Left renal pelvis (tissue), 4 donors: ENCODE measurements at regions not wholly inside any gene's neighbourhood (a gene's known extent, or its start where the extent isn't known, plus 50 kb on each side); places are given as distances from the start of the nearest gene placed in this dataset.
A peak's percentile ranks its signal among the peaks of the same experiment; 100 is the strongest.

ENCODE experiments used
- DNase-seq, 4 donors: peaks; one replicate each; pipeline ENCODE4 v3.0.0-alpha.2; 2013; ENCODE audit warnings: low read depth in 4 of 4, low spot score in 3 of 4

- no peak for DNase-seq
Observed at GRCh38 chr3:21801631-21802030, 50.6 kb upstream of the ZNF385D start.

DNA sequence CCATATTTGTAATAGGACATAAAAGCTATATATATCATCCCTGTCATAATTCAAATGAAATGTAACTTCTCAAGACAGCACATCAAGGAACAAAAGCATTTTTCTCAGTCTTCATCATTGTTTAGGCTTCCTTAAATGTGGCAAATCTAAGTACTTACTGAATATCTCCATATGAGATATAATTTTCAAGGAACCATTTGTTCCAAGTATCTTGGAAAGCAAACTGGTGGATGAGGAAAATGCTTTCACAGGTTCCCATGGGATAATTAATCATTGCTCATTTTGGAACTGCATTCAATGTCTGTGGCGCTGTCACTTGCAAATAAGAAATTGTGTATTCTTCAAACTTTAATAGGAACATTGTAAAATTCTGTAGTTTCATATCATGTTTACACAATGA, 52.6 kb upstream of the ZNF385D start:
- no peak for DNase-seq

GRCh38 chr3:21804330-21804729, 53.3 kb upstream of the ZNF385D start:
- DNase-seq = no peak

- DNase-seq = no peak
Observed at GRCh38 chr3:21806733-21807132, 55.7 kb upstream of the ZNF385D start.

DNA sequence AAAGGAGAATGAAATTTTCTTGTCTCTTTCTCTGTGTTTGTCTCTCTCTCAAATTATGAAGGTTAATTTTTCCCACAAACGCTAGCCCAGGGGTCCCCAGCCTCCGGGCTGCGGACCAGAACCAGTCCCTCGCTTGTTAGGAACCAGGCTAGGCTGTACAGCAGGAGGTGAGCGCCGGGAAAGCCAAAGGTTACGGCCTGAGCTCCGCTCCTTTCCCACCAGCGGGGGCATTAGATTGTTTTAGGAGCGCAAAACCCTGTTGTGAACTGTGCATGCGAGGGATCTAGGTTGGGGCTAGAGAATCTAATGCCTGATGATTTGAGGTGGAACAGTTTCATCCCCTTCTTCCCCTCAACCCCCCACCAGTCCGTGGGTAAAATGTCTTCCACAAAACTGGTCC, 74.7 kb upstream of the ZNF385D start:
- DNase-seq = no peak

DNA sequence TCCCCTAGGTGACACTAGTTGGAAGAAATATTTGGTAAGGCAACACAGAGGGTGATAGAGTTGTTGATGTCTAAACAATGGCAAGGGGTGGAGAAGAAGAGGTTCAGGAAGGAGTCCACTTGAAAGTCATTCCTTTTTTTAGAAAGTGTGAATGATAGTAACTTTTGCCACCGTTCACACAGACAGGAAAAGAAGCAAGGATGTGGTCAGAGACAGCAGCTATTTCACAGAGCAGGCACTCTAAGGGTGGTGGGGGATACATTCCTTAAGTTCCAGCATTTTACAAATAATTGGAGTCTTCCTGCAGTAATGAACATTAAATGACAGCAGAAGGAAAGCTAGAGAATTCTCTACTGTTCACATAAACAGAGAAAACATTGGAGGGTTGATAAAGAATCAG, 75.4 kb upstream of the ZNF385D start:
- DNase-seq = no peak

DNA sequence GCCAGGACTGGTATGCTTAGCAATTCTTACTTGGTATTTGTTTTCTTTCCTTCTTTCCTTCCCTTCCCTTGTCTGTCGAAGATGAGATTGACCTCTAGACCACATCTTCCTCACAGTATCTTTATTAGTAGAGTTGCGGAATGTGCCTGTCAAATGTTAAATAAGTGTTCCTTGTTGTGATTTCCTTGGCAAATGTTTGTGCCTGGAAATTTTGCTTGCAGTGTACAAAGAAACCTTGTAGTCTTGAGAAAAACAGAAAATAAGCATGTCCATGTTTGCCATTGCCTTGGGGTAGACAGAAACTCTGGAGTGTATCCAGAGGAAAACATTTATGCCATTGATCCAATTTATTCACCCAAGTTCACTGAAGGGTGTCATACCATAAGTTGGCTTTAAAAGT, 79.5 kb upstream of the ZNF385D start:
- DNase-seq = no peak

DNA sequence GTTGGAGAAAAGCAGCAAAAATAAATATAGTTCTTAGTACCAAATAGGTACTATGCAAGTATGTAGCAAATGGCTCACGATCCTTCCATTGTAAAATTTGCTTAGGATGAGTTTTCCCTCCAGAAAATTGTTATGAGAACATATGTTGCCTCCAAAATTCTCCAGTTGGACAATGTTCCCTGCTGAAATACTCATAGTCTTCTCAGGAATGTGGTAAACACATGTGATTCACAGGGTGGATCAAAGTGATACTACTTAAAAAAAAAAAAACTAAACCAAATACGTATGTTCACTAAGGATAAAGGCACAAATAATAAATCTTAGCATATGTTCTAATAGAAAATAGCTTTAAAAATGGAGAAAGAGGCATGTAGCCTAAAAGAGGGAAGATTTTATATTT, 84.3 kb upstream of the ZNF385D start:
- DNase-seq = no peak

DNA sequence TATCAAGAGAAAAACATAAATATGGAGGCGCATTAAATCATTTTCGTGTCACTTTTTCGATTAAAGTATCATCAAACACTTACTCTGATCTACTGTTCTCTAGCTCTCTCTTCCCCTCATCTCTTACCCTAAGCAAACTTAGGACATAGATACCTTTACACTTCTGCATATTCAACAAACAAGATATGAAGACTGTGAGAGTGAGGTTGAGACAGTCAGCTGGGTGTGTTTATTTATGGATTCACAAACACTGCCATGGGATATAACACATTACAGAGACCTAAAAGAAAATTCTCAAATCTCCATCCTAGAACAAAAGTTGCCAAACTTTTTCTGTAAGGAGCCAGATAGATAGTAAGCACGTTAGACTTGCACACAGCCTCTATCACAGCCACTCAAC, 85.2 kb upstream of the ZNF385D start:
- DNase-seq = no peak

DNA sequence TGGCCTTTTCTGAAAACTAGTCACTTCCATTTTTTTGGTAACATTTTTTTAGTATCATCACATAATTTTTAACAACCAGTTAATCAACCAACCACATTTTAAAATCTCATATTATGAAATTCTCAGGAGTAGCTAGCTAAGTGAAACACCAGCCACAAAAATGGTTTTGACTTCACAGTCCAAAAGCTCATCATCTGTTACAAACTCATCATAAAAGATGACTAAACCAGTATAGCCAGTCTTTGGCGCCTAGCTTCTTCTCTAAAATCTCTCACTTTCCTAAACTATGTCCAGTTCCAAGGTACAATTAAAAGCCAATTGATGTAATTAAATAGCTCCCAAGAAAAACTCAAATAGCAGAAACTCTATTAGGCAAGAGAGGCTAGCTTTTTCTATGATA, 88.2 kb upstream of the ZNF385D start:
- no peak for DNase-seq

DNA sequence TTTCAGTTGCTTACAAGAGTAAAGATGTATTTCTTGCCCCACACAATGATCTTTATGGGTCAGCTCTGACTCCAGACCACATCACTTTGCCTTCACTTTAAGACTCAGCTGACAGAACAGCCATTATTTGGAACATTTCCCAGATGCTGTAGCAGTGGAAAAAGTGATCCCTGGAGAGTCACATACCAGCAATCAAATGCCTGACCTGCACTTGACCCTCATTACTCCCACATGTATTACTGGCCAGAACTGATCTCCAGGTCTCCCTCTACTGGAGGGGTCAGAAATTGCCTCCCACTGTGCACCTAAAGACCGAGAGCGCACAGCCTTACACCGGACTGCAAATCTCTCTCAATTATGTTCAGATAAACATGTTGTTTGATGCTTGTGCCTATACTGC, 88.6 kb upstream of the ZNF385D start:
- DNase-seq = peak in 3 of 4 donors; percentile 14 to 20 (median 16)

DNA sequence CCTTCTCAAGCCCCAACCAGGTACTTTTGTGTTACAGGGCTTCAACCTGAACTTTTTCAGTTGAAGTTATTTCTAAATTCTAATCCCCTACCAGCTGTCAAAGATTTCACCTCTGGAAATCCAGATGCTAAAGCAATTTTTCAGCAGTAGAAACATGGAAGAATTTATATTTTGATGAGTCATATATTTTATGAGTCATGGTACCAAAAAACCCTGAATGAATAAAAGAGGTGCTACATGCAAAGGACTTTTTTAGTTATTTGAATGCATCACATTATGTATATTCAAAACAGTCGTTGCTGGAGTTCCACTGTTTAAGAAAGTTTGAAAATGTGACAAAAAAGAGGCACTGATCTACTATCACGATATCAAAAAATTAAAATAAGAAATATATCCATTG, 96.0 kb upstream of the ZNF385D start:
- no peak for DNase-seq

DNA sequence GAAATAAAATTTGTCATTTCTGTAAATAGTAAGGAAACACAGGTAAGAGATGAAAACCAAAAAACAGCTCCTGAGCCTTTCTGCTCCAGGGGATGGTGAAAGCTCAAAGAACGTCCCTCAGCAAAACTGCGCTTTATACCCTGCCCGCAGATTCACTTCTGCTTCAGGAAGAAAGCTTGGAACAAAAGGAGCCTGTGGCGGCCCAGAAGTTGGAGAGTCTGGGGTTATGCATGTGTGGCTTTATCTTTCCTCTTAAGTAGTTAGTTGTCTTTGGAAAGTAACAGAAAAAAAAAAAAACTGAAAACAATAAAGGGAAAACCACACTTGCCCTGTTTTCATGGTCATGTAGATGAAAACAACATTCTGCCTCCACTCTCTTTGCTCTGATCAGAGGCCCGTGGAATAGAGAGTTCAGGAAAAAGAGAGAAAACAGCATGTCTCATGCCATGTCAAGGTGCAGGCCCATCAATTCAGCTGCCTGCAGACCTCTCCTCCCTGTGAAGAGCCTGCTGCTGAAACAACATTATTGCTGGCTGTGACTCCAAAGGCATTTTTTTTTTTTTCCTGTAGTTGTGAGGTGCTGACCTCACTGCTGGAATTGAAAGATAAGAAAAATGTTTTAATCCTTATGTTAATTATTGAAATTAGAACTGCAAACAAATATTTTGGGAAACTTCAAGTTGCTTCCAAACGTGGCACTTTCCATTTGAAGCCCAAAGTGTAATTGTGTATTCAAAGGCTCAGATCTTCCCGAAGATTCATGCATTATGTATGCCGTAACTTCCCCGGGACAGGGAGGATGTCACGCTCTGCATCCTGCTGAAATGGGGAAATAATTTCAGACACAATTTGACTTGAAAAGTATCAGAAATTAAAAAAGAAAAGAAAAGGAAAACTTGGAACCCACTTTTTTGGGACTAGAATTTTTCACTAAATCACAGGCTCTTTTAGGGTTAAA, 108.4 kb upstream of the ZNF385D start:
- DNase-seq = no peak

- DNase-seq = no peak
Observed at GRCh38 chr3:21860082-21860475, 109.1 kb upstream of the ZNF385D start.

DNA sequence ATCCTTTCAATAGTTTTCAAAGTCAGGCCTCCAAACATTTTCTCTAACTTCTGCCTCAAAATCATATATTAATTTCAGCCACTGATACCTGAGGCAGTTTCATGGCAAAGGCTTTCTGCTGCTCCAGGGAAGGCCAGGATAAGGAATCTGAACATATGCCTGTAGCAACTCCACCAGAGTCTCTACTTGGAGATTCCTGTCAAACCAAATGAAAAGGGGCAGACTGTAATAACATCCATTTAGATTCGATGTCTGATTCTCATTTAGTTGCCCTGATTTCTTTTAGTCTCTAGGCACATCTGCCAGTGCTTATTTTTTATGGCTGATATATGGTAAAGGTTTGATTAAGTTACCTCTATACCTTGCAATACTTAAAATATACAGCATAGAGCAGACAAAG, 109.6 kb upstream of the ZNF385D start:
- no peak for DNase-seq

DNA sequence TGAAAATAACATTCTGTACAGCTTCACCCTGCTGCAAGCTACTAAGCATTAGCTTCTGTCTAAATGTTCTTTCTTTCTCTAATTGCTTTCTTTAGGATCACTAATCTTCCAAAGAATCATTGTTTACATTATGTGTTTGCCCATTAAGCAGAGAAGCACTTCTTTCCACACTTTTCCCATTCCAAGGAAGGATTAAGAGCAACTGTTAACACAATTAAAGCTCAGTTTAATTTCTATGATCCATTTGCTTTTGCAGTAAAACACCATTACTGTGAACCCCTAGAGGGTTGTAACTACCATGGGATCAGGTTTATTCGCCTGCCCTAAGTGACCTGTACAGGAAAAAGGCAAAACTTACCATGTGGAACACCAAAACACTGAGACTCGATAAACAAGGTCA, 125.8 kb upstream of the ZNF385D start:
- DNase-seq = no peak

- DNase-seq = no peak
Observed at GRCh38 chr3:21877214-21877754, 126.3 kb upstream of the ZNF385D start.

DNA sequence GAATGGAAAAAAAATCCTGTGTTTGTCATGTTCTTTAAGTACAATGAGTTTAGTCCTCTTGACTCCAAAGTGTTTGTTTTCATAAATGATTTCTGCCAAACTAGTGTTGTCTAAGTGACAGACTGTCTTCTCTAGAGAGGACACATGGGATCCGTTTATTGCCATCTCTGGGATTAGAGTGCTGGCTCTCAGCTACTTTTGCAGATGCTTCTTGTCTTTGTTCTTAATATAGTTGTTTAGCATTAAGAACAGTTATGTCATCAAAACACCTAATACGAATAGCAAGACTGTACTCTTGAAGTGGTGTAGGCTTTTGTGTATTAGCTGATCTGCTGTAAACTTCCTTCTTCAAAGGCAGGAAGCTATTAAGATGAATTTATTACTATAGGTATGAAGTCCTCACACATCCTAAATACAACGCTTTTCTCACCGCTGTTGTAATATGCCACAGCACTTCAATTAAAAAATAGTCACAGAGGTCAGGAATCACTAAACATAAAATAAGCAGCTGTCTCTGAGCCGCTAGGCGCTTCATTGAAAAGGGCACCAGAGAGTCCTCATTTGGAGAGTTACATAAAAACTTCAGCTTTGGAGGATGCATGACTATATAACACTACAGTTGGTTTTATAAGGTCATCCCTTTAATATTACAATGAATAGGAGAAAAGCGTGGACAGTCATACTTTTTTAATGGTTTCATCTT, 128.3 kb upstream of the ZNF385D start:
- DNase-seq = no peak

DNA sequence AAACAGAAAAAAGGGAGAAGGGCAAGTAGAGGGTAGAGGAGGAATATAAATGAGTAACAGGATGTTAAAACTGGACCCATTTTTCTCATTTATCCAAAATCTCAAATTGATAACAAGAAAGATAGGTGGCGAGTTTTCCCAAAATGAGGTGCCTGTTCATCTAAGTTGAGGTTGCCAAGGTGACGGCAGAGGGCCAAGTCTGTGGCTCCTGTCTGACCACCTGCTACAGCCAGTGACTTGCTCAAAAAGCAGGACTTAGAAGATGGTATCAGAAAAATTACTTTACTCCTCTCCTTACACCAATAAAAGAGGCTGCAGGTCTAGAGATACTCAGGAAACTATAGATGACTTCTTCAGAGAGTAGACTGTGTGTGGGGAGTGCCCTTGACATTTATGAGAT, 137.6 kb upstream of the ZNF385D start:
- DNase-seq = no peak

DNA sequence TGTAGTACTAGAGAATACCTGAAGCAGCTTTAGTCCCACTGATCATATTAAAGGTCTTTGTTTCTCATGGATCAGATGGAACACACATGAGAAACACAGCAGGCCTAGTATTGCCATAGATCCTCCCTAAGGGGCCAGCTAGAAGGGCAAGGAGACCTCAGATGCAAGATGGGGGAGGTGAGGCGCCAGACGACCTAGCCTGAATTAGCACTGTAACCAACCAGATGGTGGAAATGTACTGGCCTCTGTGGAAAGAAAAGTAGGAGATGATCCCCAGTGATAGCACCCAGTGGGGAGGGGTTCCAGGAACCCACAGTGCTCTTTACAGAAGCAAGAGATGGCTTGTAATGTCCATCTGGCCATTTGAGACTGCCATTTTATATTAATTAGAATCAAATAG, 138.2 kb upstream of the ZNF385D start:
- no peak for DNase-seq

- DNase-seq = no peak
Observed at GRCh38 chr3:21892104-21892503, 141.1 kb upstream of the ZNF385D start.

- DNase-seq = no peak
Observed at GRCh38 chr3:21893242-21893641, 142.2 kb upstream of the ZNF385D start.
